GM10248 (cell line): ENCODE measurements at regions not wholly inside any gene's neighbourhood (a gene's known extent, or its start where the extent isn't known, plus 50 kb on each side); places are given as distances from the start of the nearest gene placed in this dataset.
"Not testable (repeated sequence)": the region's sequence is repeated elsewhere in the genome, so short reads cannot be mapped to it uniquely, and the experiment has no call there.

Source experiments
- CTCF ChIA-PET: fragments of 300-600 bp; sonication (Branson Sonifier 250); formaldehyde crosslinking; extraction: SDS; loops from one replicate; lab custom pipeline; 2021; ENCODE audit warnings: antibody characterized with exemption; lab: Yijun Ruan, JAX
- POLR2A ChIA-PET: fragments of 350-650 bp; sonication (Branson Sonifier 250); formaldehyde crosslinking; extraction: SDS; loops from one replicate; lab custom pipeline; 2020; ENCODE audit warnings: antibody characterized with exemption; lab: Yijun Ruan, JAX
- DNase-seq: peaks from one replicate; pipeline ENCODE4 v3.0.0; 2012; ENCODE audit errors: extremely low spot score
- CTCF ChIP-seq: IDR thresholded peaks from 2 replicates; pipeline ENCODE4 v1.5.1; 2012; ENCODE audit warnings: mild to moderate bottlenecking, low read depth; ENCODE audit errors: extremely low read depth, missing control alignments, control extremely low read depth

- DNase-seq = no peak
- ChIA-PET CTCF (interaction anchor here (1.0 kb wide), 1 partner anchor 16 kb away, joined by 3 read pairs; no protein-coding TSS in a partner anchor), POLR2A (no interaction called here)
- TF ChIP-seq CTCF = no peak
Observed at GRCh38 chr22:49391436-49391835, 436.2 kb downstream of the BRD1 start.

- POLR2A ChIA-PET = no interaction called here
- DNase-seq = no peak
- TF ChIP-seq CTCF = no peak
- CTCF ChIA-PET = interaction anchor here (1.0 kb wide), 1 partner anchor 16 kb away, joined by 3 read pairs; no protein-coding TSS in a partner anchor
Observed at GRCh38 chr22:49390954-49391353, 436.7 kb downstream of the BRD1 start.

GRCh38 chr22:49383909-49384308 is 443.8 kb downstream of the BRD1 start:
- POLR2A ChIA-PET, CTCF ChIA-PET, DNase-seq: not testable (repeated sequence)

- DNase-seq = no peak
- POLR2A ChIA-PET = no interaction called here
- no peak for TF ChIP-seq CTCF
- CTCF ChIA-PET = interaction anchor here (0.7 kb wide), 1 partner anchor 15 kb away, joined by 3 read pairs; no protein-coding TSS in a partner anchor
Observed at GRCh38 chr22:49382451-49382735, 445.3 kb downstream of the BRD1 start.

GRCh38 chr22:49381595-49382450 is 445.9 kb downstream of the BRD1 start:
- TF ChIP-seq CTCF = no peak
- ChIA-PET CTCF (interaction anchor here (0.7 kb wide), 1 partner anchor 15 kb away, joined by 3 read pairs; no protein-coding TSS in a partner anchor), POLR2A (no interaction called here)
- no peak for DNase-seq

DNA sequence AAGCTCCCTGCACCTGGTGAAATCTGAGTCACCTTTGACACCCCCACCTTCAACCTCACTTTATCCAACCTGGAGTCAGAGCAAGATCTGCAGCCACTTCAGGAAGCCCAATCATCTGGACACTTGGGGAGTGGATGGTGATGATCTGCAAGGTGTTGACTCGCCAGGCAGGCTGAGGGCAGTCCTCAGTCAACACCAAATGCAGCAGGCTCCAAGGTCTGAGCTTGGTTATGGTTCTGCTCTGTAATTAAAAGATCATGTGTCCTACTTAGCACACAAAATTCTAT is 446.9 kb downstream of the BRD1 start:
- TF ChIP-seq CTCF = no peak
- DNase-seq = no peak
- CTCF ChIA-PET = no interaction called here
- POLR2A ChIA-PET = no interaction called here

DNA sequence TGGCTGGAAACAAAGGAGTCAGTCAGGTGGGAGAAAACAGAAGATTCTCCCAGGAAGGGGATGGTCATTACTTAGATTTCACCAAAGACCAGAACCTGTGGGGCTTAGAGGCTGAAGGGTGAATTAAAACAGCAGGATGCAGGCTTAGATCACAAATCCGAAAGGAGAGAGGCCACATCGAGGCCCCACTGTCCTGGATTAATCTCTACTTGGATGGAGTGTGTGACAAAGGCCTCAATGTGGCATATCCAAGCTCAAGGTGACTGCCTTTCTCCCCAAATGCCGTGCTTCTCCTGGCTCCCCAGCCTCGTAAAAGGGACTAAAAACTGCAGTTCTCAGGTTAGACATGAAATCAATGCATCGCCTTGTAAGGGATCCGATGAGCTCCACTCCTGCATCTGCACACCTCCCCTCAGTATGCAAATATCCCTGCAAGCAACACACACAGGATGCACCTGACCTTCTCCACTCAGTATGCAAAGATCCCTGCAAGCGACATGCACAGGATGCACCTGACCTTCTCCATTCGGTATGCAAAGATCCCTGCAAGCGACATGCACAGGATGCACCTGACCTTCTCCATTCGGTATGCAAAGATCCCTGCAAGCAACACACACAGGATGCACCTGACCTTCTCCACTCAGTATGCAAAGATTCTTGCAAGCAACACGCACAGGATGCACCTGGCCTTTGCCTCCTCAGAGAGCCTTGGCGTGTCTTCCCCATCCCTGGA is 447.4 kb downstream of the BRD1 start:
- ChIA-PET CTCF (no interaction called here), POLR2A (no interaction called here)
- no peak for TF ChIP-seq CTCF
- no peak for DNase-seq
